Stromal cell of bone marrow (primary cell): ENCODE measurements at regions not wholly inside any gene's neighbourhood (a gene's known extent, or its start where the extent isn't known, plus 50 kb on each side); places are given as distances from the start of the nearest gene placed in this dataset.

Experiments used
- DNase-seq: peaks from one replicate; pipeline ENCODE4 v3.0.0-alpha.2; 2012; ENCODE audit warnings: low read depth

DNA sequence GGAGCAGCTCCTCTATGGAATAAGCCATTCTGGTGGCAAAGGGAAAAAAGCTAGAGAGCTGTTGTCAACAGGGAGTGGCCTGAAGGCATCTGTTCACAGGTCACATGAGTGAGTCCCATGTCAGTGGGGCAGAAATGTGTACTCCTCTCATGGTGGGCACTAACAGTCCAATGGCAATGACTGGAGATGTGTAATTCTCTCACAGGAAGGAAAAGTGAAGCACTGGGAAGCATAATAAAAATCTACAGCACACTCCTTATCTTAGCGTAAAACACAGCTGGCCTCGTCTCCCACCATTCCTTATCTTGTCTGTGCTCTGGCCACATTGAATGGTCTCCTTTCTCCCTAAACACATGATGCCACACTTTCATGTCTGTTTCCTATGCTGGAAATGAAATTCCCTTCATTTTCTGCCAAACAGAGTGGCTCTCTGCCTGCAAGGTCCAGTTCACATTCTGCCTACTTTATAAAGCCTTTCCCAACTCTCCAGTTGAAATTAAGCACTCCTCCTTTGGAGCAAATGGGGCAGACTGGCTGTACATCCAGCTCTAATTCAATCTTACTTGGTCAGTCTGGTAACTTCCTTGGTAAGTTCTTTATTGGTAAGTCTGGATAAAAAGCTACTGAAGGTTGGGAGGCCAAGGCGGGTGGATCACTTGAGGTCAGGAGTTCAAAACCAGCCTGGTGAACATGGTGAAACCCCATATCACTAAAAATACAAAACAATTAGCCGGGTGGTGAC is 139.8 kb downstream of the RPL22L1 start:
- DNase-seq = no peak

DNA sequence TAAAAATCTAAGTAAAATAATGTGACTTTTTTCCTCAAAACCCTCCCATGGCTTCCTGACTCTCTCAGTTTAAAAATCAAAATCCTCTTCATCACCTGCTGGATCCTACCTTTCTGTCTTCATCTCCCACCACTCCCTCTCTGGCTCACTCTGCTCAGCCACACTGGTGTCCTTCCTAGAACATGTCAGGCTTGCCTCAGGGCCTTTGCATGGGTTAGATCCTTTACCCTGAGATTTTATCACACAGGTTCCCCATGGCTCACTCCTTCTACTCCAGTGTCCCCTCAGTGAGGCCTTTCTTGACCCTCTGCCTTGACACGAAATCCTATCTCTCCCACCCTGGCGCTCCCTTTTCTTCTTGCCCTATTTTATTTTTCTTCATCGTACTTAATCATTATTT is 141.8 kb downstream of the RPL22L1 start:
- DNase-seq = no peak

DNA sequence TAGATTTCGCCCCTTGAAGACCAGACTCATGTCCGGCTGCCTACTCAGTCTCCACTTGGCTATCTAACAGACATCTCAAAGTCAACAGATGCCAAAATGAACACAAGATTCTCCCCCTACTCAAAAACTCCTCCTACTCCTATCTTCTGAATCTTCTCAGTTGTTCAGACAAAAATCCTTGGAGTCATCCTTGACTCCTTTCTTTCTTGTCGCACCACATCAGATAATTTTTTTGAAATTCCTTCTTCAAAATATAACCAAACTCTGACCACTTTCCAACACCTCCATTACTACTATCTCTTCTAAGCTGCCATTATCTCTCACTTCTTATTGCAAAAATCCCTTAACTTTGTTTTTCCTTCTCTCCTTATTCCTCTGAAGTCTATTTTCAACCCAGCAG is 141.9 kb upstream of the SLC7A14 start:
- DNase-seq = no peak

DNA sequence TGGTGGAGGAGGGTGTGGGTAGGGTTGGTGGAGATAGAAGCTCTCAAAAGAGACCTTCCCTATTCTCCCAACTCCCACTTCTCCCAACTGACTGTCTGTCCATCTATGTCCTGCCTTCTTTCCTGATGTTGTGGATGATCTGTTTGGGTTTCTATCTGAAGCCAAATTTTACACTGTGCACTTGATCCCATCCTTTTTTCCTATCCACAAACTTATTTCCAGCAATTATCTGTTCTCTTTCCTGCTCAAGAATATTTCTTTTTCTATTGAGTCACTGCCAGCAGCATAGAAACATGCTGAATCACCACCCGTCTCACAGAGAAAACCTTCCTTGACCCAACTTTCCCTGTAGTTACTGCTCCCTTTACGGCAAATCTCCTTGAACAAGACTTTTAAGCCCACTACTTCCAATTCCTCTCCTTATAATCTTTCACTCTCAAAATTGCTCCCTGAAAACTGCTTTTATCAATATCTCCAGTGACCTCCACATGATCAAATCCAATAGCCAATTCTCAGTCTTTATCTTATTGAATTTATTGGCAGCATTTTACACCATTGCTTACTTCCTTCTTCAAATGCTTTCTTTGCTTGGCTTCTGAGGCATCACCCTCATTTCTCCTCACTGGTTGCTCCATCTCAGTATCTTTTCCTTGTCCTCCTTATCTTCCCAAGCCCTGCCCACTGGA is 141.2 kb upstream of the SLC7A14 start:
- DNase-seq = peak; percentile 85

DNA sequence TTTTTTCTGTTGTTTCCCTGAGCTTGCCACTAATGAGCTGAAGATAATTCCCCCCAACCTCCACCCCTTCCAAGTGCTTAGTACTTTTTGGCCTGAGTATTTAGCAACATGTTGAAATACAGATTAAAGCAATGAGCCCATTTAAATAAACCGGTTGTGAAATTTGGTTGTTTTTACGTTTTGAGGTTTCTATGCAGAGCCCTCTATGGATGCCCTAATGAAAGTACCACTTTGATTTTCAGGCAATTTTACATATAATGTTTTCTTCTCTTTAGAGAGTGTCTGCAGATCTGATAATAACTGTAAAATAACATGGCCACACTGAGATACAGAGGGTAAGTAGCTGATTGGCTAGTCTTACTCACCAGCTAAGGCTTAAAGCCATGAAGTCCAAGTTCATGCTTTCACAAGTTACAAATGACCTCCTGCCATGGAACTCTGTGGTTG is 139.4 kb upstream of the SLC7A14 start:
- no peak for DNase-seq

DNA sequence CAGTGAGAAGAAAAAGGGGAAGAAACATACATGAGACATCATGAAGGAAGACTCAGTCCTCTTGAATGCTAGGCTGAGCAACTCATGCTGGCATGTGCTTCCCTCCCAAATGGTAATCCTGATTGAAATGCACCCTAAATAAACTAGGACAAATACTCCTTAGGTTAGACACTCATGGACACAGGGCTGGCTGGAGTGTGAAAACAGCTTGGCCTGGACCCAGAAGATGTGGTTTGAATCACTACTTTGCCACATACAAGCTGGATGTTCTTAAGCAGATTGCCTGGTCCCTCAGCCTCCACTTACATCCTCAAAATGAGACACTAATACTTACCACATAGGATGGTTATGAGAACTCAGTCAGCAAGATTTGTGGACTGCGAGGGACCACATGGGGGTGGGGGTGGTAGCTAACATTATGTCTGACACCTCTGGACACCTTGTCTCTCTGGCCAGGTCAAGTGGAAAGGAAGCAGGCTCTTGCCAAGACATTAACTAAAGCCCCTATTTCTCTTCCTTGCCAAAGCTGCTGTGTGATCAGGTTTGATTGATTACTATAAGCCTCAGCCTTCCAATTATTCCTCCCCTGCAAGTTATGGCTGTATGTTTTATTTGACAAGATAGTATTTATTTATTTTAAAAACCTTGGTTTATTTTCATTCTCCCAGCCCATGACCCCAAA is 138.9 kb upstream of the SLC7A14 start:
- DNase-seq = peak; percentile 93

DNA sequence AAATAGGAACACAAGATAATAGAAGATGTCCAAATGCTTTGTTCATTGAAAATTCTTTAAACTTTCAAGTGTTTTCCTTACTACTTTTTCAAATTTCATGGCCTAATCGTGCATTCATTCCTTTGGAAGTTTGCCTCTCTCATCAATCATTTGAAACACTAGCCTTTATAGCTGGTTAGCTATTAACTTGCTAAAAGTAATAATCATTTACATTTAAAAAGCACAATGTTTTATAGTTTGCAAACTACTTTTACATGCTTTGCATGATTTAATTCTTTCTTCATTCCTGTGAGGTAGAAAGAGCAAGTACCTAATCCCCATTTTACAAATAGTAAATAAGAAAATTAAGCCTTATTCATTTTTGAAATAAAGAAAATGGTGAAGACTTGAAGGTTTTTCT is 137.4 kb upstream of the SLC7A14 start:
- no peak for DNase-seq

DNA sequence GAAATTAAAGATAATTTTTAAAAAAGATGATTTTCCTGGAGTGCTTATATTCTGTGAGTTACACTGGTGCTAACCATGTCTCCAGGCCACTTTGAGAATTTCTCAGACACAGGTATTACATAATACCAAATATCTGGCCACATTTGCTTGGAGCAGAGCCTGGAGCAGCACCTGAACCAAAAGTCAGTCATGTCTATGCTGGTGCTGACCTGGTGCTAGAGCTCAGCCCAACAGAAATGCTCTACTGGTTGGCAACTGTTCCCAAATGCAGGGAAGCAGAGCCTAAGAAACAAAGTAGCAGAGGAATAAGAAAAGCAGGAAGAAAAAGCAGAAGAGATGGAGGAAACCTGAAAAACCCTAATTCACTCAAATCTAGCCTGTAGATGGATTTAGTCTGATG is 135.7 kb upstream of the SLC7A14 start:
- DNase-seq = no peak

DNA sequence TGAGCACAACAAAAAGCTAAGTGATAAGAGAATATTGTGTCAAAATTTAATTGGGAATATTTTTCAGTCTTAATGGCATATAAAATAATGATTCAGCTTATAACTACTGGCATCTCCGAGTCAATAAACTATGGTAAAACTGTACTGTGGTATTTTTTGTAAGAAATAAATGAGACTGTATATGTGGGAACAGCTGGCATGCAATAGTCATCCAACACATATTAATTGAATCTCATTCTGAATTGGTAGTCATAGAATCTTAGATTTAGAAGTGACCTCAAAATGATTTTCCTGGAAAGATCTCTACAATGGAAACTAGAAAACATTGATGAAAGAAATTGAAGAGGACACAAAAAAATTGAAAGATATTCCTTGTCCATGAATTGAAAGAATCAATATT is 133.4 kb upstream of the SLC7A14 start:
- no peak for DNase-seq

DNA sequence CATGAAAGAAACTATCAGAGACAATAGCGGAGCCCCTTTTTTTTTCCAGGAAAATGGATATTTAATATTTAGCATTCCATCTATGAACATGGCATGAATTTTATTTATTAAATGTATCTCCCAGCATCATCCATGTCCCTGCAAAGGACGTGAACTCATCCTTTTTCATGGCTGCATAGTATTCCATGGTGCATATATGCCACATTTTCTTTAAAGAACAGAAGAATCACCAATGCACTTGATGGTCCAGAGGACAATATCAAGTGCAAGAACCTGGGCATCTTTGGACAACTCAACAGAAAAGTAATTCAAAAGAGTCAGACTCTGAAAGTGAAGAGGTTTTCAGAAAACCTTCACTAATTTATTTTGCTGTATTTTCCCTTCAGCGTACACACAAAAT is 133.0 kb upstream of the SLC7A14 start:
- no peak for DNase-seq

DNA sequence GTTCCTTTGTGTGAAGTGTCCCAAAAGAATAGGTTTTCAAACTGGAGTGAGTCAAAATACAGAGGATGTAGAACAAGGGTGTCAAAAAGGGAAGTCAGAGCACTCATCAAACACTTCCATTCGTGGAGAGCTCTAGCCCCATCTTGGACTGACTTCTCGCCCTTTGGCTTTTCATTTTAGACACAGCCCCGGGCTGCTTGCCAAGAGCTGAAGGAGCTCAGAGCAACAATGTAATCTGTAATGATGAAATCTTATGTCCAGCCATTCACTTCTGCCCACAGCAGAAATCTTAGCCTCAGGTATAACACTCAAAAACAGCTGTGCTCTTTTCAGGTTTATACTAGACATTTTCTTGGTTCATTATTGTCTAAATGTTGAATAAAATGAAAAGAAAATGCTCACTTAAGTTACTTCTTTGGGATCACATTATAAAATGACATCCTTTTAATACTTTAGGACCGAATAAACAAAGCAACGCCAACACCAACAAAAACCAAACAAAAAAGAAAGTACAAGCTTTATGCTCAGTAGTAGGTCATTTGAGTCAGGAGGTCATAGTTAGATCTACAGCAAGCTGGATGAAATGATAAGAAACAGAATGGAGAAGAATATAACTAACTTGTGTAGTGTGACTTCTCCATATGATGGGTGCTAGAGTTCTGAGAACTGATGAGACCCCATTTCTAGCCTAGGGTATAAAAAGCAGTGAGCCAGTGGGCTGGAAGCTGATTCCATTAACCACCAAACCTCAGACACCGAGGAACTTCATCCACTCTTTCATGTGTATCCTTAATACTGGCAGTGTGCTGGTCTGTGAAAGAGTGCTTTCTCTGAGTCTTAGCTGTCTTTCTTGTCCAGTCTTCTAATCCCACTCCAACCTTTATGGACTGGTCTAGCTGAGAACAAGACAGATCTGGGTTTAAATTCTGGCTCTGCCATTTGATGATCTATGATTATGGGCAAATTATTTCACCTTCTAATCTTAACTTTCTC is 131.8 kb upstream of the SLC7A14 start:
- DNase-seq = no peak

DNA sequence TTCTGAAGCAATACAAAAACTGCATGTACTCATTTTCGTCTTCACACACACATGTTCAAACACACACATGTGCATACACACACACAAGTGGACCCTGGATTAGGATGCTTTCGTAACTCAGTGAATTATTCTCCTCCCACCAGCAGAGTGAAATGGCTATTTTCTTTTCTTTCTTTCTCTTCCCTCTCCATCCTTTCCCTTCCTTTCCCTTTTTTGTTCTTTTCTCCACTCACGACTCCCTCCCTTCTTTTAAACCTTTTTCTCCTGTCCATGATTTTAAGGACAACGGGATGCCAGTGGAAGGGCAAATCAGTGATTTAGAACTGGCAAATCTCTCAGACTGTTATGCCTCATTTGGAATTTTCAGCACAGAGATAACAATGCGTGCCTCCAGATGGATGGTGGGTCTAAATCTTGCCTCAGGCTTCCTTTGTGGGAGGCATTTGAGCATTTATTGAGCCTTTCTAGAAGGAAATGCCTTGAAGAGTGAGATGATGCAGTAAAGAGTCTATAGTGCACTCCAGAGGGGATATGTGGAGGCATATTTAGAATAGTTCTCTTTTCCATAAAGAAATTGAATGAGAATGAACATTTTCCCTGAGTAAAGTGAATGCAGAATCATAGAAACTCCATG is 130.4 kb upstream of the SLC7A14 start:
- DNase-seq = no peak

DNA sequence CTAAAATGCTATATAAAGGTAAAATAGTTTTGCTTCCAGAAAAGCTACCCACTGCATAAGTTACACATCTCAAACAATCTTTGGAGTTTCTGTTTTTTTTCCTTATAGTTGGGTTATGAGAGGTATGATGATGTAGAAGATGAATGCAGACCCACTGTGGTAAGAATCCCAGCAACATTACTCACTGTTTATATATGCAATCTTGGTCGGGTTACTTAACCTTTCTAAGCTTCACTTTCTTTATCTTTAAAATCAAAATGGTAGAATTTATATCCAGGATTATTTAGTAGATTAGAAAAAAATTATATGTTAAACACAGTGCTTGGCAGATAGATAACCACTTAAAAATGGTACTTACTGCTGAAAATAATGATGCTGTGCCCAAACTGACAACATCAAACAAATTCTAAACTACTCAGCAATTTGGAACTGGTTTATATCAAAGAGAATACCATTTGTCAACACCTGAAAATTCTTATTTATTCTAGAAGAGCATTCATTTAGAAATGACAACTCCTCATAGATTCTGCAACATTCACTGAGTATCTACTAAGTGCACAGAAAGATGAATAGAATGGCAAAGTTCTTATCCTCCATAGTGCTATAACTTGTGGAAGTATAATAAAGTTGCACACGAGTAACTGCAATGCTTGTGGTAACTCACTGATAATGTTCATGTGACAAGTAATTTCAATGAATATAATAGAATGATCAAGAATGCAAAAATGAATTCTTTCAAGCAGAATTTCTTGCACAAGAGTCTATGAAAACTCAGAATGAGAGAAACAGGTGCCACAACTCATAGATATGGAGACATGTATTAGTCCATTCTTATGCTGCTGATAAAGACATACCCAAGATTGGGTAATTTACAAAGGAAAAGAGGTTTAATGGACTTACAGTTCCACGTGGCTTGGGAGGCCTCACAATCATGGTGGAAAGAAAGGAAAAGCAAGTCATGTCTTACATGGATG is 129.0 kb upstream of the SLC7A14 start:
- no peak for DNase-seq

DNA sequence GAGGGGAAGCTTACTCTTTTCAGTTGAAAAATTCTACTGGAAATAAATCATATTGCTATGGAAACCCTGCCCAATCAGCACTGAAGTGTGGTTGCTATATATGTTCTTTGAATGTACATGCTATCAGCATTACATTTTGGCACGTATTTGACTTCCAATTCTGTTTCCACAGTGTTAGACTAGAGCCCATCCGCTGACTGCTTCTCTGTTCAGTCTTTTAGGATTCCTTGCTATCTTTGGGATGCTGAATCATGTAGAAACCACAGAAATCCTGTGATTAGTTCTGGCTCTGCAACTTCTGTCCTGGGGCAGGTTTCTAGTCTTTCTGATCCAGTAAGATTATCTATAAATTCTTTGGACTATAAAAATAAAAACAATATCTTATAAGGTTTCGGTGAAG is 128.2 kb upstream of the SLC7A14 start:
- DNase-seq = no peak

DNA sequence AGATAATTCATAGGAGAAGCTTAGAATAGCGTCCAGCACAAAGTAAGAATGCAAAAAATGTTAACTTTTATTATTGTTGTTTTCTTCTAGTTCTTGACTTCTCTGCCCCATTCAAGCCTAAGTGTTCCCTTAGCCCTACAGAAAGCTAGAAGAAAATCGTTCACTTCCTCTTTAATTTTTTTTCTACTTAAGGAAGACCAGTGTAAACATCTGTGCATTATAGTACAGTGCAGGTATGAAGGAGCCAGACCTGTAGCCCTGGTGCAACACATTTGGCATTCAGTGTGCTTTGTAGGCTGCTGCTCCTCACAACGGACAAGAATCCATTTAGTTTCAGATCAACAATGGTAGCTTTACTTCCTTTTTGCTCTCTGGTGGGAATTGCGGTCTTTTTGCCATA is 127.8 kb upstream of the SLC7A14 start:
- no peak for DNase-seq

DNA sequence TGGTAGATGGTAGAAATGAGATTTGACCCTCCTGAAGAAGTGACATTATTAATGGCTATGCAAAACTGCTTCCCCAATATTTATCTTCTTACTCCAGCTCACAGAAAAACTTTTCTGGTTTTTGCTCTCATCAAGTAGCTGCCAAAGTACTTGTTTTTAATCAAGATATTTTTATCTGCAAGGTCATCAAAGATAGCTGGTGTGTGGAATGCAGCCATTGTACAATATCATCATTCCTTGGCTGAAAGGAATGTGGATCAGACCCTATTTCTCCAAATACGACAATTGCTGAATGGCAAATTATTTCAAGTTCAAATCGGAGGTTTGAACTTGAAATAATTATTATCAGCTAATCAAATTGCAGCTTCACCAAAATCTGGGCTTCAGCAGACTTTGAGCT is 126.9 kb upstream of the SLC7A14 start:
- no peak for DNase-seq

DNA sequence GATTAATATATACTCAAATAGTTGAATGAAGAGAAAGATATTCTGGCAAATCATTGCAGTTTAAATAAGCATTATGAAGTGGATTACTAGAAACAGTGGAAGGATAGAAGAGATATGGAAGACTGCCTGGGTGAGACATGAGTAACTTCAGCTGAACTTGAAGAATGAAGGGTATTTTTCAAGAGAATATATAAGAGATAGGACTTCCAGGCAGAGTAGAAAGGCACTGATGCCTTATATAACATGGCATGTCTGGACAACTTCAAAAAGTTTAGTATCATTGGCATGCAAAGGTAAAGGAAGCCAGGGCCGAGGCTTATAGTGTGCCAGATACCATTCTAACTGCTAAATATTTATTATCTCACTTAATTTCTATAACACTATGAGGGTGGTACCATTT is 126.5 kb upstream of the SLC7A14 start:
- no peak for DNase-seq

DNA sequence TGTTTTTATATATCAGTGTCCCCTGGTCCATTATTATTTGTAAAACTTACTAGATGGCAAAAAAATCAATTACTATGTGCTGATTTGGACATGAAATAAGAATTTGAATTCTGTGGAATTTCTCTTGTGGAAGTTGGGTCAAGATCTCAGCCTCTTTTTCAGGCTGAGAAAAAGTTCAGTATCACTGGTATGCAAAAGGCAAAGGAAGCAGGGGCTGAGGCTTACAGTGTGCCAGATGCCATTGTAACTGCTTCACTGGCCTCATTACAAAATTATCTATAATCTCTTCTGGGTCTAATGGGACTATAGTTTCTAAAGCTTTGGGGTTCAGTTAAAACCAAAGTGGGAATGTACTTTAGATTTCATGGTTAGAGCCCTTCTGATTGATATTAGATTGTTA is 125.9 kb upstream of the SLC7A14 start:
- DNase-seq = no peak

DNA sequence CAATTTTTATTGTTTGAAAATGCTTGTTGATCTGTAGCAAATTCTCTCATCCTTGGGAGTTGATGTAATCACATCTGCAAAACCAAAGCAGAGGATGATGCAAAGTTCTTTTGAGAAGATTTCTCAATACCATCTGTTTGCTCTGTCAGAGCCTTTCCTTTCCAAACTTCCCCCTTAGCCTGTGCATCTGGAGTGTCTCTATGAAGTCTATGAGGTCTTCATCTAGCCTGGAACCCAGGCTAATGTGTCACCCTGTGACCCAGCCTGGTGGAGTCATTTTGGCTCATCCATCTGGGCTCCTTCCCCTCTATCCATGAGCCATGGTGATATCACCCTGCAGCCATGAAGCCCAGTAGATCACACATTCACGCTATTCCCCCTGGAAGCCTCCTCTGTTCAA is 123.2 kb upstream of the SLC7A14 start:
- peak; percentile 90 for DNase-seq

DNA sequence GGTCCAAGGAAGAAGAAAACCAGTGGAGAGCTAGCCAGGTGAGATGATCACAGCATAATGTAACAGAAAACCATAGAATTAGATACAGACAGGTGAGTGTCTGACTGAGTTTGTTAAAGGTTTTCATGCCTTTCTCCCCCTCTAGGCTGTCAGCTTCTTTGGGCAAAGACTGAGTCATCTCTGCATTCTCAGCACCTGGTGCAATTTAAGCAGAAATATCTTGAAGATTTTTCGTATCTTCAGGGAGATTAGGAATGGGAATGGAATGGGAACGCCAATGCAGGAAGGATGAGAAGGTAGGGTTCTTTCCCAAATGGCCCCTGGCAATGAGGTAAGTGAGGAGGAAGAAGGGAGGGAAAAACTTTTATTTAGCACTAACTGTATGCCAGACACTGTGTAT is 122.0 kb upstream of the SLC7A14 start:
- DNase-seq = no peak
